ENCODE measurements at regions not wholly inside any gene's neighbourhood (a gene's known extent, or its start where the extent isn't known, plus 50 kb on each side); places are given as distances from the start of the nearest gene placed in this dataset.

- Histone ChIP-seq H3K27me3 (ENCODE audit: insufficient read depth, poor library complexity, severe bottlenecking) (no peaks in the 10 kb centered on the region), H3K4me3 (ENCODE audit: severe bottlenecking) (no peak overlapping the region), H3K9me3 (ENCODE audit: severe bottlenecking) (no peaks in the 10 kb centered on the region), H3K36me3 (ENCODE audit: low read depth) (no peaks in the 10 kb centered on the region), H3K27ac (ENCODE audit: poor library complexity, severe bottlenecking) (no peak overlapping the region), H3K4me1 (ENCODE audit: insufficient read depth, poor library complexity, severe bottlenecking) (peaks cover 8% of the 10 kb centered on the region)
- TF ChIP-seq, protein P1, sequence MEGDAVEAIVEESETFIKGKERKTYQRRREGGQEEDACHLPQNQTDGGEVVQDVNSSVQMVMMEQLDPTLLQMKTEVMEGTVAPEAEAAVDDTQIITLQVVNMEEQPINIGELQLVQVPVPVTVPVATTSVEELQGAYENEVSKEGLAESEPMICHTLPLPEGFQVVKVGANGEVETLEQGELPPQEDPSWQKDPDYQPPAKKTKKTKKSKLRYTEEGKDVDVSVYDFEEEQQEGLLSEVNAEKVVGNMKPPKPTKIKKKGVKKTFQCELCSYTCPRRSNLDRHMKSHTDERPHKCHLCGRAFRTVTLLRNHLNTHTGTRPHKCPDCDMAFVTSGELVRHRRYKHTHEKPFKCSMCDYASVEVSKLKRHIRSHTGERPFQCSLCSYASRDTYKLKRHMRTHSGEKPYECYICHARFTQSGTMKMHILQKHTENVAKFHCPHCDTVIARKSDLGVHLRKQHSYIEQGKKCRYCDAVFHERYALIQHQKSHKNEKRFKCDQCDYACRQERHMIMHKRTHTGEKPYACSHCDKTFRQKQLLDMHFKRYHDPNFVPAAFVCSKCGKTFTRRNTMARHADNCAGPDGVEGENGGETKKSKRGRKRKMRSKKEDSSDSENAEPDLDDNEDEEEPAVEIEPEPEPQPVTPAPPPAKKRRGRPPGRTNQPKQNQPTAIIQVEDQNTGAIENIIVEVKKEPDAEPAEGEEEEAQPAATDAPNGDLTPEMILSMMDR (IDR thresholded peaks at IDR 0.05; ENCODE audit: poor library complexity, severe bottlenecking), result no peak
- DNase-seq (ENCODE audit: low spot score) (no peak), ATAC-seq (ENCODE audit: low read depth) (no peak)
Observed at GRCh38 chr1:56179543-56179942, 399.8 kb downstream of the PLPP3 start.

- no peaks in the 10 kb centered on the region for H3K4me1 ChIP-seq (ENCODE audit: insufficient read depth, poor library complexity, severe bottlenecking)
Observed at GRCh38 chr1:56175211-56175610, 404.2 kb downstream of the PLPP3 start.

GRCh38 chr1:56174176-56174885 is 405.0 kb downstream of the PLPP3 start:
- TF ChIP-seq, protein P1 (IDR thresholded peaks at IDR 0.05; ENCODE audit: poor library complexity, severe bottlenecking), result no peak
- no peak for DNase-seq (ENCODE audit: low spot score)
- Histone ChIP-seq H3K36me3 (ENCODE audit: low read depth) (no peaks in the 10 kb centered on the region), H3K9me3 (ENCODE audit: severe bottlenecking) (no peaks in the 10 kb centered on the region), H3K27me3 (ENCODE audit: insufficient read depth, poor library complexity, severe bottlenecking) (no peaks in the 10 kb centered on the region), H3K4me3 (ENCODE audit: severe bottlenecking) (no peak overlapping the region), H3K27ac (ENCODE audit: poor library complexity, severe bottlenecking) (no peak overlapping the region), H3K4me1 (ENCODE audit: insufficient read depth, poor library complexity, severe bottlenecking) (no peaks in the 10 kb centered on the region)
- no peak for ATAC-seq (ENCODE audit: low read depth)

More at GRCh38 chr1:56175211-56175610, 404.2 kb downstream of the PLPP3 start:
- TF ChIP-seq, protein P1 (IDR thresholded peaks at IDR 0.05; ENCODE audit: poor library complexity, severe bottlenecking), result no peak
- no peaks in the 10 kb centered on the region for H3K27me3 ChIP-seq (ENCODE audit: insufficient read depth, poor library complexity, severe bottlenecking)
- DNase-seq (ENCODE audit: low spot score) (no peak), ATAC-seq (ENCODE audit: low read depth) (no peak)
- no peaks in the 10 kb centered on the region for H3K9me3 ChIP-seq (ENCODE audit: severe bottlenecking)
- no peak overlapping the region for H3K27ac ChIP-seq (ENCODE audit: poor library complexity, severe bottlenecking)
- H3K36me3 ChIP-seq (ENCODE audit: low read depth), result no peaks in the 10 kb centered on the region
- H3K4me3 ChIP-seq (ENCODE audit: severe bottlenecking), result no peak overlapping the region

GRCh38 chr1:56173736-56174135 is 405.6 kb downstream of the PLPP3 start:
- H3K4me1 ChIP-seq (ENCODE audit: insufficient read depth, poor library complexity, severe bottlenecking), result no peaks in the 10 kb centered on the region
- no peaks in the 10 kb centered on the region for H3K9me3 ChIP-seq (ENCODE audit: severe bottlenecking)
- no peak overlapping the region for H3K4me3 ChIP-seq (ENCODE audit: severe bottlenecking)
- H3K36me3 ChIP-seq (ENCODE audit: low read depth), result no peaks in the 10 kb centered on the region
- ATAC-seq (ENCODE audit: low read depth), result no peak
- H3K27ac ChIP-seq (ENCODE audit: poor library complexity, severe bottlenecking), result no peak overlapping the region
- TF ChIP-seq, protein P1 (IDR thresholded peaks at IDR 0.05; ENCODE audit: poor library complexity, severe bottlenecking), result no peak
- DNase-seq (ENCODE audit: low spot score), result no peak
- H3K27me3 ChIP-seq (ENCODE audit: insufficient read depth, poor library complexity, severe bottlenecking), result no peaks in the 10 kb centered on the region

DNA sequence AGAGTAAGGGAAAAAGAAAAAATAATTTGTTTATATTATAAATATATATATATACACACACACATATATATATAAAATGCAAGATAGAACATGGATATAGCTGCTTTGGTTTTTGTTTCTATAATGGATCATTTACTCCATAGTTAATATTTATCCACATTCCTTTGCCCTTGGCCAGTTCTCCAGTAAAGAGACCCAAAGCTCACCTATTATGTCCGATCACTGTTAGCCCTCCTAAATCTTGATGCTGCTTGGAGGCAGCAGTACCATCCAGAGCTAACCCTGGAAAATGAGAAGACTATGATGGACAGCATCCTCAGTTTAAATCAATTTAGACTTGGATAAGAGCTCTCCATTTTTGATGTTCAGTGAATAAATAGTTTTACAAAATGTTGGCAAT is 407.7 kb downstream of the PLPP3 start:
- no peaks in the 10 kb centered on the region for H3K9me3 ChIP-seq (ENCODE audit: severe bottlenecking)
- no peak overlapping the region for H3K27ac ChIP-seq (ENCODE audit: poor library complexity, severe bottlenecking)
- H3K4me1 ChIP-seq (ENCODE audit: insufficient read depth, poor library complexity, severe bottlenecking), result no peaks in the 10 kb centered on the region
- DNase-seq (ENCODE audit: low spot score) (no peak), ATAC-seq (ENCODE audit: low read depth) (no peak)
- no peaks in the 10 kb centered on the region for H3K36me3 ChIP-seq (ENCODE audit: low read depth)
- no peaks in the 10 kb centered on the region for H3K27me3 ChIP-seq (ENCODE audit: insufficient read depth, poor library complexity, severe bottlenecking)
- H3K4me3 ChIP-seq (ENCODE audit: severe bottlenecking), result no peak overlapping the region
- TF ChIP-seq, protein P1 (IDR thresholded peaks at IDR 0.05; ENCODE audit: poor library complexity, severe bottlenecking), result no peak

All from RWPE2 (cell line).